ENCODE measurements at regions not wholly inside any gene's neighbourhood (a gene's known extent, or its start where the extent isn't known, plus 50 kb on each side); places are given as distances from the start of the nearest gene placed in this dataset.

GRCh38 chr5:120808606-120809005 lies 344.5 kb downstream of the PRR16 start:
- TF ChIP-seq POLR2A (IDR thresholded peaks at IDR 0.05) (no peak), CTCF (IDR thresholded peaks at IDR 0.05) (no peak)

All from lower leg skin (tissue), 3 donors.